NCI-H2171 (cell line): ENCODE measurements at regions not wholly inside any gene's neighbourhood (a gene's known extent, or its start where the extent isn't known, plus 50 kb on each side); places are given as distances from the start of the nearest gene placed in this dataset.

Experiments used
- DNase-seq: peaks from one replicate; lab custom pipeline; 2025; lab: John Stamatoyannopoulos, UW

DNA sequence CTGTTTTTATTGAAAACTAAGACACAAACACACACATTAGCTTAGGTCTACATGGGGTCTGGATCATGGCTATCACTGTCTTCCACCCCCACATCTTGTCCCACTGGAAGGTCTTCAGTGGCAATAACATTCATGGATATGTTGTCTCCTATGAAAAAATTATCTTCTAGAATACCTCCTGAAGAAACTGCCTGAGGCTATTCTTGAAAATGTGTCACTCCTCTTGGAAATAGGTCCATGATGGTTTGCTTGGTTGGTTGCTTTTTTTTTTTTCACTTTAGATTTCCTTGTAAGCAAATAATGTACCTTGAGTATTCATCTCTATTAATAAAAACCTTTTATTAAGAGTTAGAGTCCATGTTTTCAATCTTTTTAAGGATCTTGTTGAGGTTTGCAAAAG lies 195.3 kb upstream of the PDE5A start:
- no peak for DNase-seq

DNA sequence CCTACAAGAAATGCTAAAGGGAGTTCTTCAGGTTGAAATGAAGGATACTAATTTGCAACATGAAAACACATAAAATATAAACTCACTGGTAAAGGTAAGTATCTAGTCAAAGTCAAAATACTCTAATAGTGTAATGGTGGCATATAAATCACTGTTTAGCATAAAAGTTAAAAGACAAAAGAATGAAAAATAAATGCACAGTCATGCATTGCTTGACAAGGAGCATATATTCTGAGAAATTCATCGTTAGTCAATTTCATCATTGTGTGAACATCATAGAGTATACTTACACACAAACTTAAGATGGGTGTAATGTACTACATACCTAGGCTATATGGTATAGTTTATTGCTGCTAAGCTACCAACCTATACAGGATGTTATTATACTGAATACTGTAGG lies 194.4 kb upstream of the PDE5A start:
- DNase-seq: no peak

DNA sequence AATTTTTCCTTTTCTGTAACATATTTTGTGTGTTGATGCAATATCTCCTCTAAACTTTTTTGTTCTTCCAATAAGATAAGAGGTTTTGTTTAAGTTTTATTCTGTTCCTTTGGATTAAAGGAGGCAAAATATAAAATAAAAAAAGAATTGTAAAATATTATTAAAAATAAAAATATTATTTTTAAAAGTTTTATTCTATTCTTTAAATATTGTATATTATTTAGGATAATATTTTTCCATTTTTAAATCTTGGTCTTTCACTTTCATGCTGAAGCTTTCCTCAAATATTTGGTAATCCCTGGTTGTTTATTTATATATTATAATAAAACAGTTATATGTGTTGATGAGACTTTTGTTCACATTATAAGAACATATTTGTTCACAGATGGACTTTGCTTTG lies 187.9 kb upstream of the PDE5A start:
- no peak for DNase-seq

DNA sequence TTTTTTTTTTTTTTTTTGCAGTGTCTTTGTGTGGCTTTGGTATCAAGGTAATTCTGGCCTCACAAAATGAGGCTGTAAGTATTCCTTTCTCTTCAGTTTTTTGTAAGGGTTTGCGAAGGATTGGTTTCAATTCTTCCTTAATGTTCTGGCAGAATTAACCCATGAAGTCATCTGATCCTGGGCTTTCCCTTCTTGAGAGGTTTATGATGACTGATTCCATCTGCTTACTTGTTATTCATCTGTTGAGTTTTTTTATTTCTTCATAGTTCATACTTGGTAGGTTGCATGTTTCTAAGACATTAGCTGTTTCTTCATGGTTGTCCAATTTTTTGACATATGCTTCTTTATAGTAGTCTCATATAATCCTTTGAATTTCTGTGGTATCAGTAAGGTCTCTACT lies 181.4 kb upstream of the PDE5A start:
- peak; percentile 18 for DNase-seq

DNA sequence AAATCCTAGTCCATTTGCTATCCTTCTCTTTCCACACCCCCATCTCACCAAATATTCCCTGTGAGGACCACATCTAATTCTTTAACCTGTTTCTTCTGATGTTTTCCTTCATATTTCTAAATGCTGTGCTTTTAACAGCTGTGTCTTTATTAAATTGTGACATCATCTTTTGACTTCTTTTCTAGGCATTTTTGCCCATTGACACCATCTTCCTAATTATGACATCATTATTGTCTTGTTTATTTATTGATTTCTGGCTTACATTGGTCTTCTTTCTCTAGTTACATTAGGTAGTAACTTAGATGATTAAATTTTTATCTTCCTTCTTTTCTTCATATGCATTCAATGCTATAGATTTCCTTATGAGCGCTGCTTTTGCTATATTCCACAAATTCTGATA lies 175.8 kb upstream of the PDE5A start:
- no peak for DNase-seq

DNA sequence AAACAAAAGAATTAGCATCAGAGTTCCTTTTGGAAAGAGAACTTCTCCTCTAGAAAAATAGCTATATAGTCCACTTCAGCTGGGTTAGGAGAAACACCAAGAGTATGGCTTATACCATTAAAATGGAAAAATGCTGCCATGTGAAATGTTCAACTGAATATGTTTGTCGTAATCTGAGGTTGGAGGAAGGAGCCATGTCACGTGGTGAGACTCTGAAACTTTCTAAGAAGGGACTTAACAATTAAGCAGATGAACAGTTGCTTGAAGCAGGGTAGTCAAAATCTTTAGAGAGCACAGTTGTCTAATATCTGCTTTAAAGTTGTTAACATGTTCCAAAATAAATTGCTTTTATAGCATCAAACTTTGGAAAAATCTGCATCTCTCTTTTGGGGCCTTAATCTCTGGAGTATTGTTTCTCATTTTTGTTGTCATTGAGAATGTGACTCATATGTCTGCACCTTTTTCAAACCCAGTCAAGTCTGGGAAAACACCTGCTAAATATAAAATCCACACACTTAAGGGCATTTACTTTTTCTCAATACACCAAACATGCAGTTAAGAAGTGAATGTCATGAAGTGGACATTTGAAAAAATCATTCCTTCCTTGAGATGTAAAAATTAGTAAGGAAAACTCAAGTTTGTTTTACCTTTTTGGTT lies 168.8 kb upstream of the PDE5A start:
- DNase-seq: no peak

DNA sequence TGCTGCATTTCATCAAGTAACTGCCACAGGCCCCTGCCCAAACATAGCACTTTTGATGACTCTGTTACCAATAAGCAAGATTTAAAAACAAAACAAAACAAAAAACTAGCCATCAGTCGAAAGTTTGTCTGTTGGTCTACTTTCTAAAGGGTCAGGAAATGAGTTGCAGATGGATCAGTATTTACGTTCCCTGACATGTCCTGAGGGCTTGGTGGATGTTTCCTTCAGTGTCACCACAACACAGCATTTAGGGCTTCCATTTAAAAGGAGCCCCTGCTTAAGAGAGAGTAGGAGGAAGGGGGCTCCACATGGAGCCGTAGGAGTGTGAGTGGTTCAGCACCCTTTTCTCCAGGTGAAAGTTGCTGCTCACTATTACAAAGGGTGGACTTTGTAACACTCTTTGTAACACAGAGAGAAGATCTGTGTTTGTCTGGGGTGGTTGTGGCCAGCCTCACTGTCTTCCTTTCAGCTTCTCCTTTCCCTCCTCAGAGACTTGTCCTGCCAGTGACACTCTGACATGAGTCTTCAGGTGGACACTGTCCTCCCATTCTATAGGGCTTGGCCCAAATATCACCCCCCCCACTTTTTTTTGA lies 167.5 kb upstream of the PDE5A start:
- no peak for DNase-seq

DNA sequence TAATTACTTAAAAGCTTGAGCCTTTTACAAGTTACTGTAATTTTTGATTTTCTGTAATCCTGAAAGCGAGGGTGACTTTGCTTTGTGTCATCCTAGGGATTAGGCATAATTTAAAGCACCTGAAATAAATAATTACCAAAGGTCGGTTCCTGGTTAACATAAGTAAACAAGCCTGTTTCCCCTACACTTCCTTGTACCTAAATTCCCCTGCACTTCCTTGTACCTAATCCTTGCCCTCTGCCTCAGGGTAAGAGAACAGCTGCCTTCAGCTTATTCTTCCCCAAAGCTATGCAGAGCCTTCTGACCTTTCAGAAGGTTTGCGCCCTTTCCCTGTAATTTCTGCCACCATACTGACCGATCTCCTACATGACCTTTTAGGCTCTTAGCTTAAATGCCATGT lies 166.1 kb upstream of the PDE5A start:
- DNase-seq: no peak

DNA sequence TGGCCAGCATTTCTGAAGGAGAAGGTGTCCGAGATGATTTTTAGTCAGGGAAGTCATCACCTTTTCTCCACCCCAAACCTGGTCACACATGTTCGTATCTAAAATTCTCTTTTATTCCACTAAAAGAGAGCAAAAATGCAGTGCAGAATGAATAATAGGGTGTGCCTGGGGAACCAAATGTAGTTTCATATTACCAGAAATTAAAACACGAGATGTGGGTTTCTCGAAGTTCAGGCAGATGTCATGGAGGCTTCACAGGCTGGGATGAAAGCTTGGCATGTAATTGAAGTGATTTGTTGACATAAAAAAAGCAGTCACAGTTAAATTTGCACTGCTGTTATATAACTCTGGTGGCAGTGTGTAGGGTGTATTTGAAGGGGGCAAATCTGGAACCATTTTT lies 165.5 kb upstream of the PDE5A start:
- no peak for DNase-seq

DNA sequence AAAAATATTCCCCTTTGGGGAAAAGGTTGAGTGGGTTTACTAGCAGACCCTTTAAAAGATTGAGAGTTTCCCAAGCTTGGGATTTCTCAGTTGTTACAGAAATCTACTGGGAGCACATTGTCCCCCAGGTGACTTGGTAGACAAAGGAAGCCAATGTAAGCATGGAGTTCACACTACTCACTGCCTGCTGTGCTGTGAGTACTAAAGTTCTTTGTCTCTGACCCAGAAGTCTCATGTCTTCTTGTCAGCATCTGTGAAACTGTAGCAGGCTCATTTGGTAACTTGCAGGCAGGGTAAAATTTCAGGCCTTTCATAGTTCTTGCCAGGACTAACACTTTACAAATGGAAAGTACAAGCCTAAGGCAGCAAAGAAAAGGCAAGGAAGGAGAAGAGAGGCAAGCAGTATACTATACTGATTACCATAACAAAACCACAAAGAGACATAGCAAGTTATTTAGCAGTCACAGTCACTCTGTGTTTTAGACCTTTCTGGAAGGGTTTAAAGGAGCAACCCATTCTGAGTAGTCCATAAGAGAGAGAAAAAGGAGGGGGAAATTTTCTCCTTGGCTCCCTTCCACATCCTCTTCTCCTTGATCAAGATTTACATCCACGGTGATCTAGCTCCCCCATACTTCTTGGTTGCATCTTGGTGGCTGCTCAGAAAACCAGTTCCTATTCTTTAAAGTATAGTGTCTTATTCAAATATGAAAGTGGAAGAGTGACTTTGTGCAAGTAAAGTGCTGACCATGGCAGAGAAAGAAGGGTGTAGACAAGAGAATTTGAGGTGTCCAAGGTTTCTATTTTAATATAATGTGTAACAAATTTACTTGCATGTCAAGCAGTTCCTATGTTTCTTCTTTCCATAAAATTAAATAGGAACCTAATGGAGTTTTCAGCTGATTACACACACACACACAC lies 160.0 kb upstream of the PDE5A start:
- no peak for DNase-seq

DNA sequence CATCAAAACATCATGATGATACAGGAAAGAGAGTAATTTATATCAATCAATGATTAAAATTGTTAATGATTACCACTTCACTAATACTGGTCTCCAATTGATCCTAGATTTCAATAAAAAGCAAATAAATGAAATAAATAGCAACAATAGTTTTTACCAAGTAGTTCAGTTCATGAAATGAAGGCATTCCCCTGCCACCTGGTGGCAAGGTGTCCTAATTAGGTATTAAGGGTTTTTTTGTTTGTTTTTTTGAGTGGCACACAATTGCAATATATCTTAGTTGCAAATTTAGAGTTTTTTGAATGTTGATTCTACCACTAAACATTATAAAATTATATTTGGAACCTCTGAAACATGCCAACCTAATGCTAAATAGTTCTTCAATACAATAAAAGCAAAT lies 157.4 kb upstream of the PDE5A start:
- DNase-seq: no peak

DNA sequence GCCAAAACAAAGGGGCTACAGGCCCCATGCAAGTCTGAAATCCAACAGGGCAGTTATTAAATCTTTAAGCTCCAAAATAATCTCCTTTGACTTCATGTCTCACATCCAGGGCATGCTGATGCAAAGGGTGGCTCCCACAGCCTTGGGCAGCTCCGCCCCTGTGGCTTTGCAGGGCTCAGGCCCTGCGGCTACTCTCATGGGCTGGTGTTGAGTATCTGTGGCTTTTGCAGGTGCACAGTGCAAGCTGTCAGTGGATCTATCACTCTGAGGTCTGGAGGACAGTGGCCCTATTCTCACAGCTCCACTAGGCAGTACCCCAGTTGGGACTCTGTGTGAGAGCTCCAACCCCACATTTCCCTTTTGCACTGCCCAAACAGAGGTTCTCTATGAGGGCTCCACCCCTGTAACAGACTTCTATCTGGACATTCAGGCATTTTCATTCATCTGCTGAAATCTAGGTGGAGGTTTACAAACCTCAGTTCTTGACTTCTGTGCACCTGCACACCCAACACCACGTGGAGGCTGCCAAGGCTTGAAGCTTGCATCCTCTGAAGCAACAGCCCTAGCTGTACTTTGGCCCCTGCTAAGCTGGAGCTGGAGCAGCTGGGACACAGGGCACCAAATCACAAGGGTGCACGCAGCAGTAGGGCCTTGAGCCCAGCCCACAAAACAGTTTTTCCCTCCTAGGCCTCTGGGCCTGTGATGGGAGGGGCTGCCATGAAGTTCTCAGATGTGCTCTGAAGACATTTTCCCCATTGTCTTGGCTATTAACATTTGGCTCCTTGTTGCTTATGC lies 154.8 kb upstream of the PDE5A start:
- DNase-seq: no peak

DNA sequence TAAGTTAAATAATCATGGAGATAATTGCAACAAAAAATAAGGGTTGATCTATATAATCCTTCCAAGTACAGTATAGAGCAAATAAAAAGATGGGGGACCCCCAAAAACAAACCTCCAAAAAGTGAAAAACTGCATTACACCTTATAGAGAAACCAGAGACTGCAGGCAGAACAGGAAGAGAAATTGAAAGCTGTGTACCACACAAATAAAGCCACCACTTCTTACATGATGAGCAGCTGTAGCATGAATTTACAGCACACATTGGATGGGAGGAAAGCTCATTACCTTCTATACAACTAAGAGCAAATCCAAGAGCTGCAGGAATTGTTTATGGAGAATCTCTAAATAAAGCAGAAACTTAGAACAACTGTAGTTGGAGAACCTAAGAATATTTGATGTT lies 152.4 kb upstream of the PDE5A start:
- DNase-seq: no peak

DNA sequence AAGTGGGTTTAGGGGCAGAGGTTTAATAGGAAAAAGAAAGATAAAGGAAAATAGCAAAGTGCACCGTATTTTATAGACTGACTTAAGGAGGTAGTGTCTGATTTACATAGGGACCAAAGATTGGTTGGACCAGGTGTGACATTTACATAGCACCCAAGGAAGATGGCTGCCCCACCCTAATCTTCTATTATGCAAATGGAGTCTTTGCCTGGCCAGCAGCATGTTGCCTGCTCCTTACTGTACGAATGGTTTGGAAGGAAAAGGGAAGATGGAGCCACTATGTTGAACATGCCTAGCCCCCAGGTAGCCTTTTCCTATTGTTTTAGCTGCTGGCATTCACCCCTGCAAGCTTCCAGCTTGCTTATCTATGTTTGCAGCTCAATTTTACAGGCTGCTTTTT lies 146.2 kb upstream of the PDE5A start:
- no peak for DNase-seq

DNA sequence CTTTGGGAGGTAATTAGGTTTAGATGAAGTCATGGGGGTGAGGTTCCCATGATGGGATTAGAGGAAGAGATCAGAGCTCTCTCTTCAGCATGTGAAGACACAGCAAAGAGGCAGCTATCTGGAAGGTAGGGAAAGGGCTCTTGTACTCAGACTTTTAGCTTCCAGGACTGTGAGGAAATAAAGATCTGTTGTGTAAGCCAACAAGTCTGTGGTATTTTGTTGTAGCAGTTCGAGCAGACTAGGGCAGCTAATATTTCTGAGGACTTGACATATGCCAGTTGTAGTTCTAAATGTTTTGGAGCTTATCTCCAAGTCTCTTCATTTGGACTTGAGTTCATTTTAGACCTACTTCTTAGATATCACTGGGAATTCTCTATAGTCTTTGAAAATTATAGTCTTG lies 137.3 kb upstream of the PDE5A start:
- DNase-seq: no peak

DNA sequence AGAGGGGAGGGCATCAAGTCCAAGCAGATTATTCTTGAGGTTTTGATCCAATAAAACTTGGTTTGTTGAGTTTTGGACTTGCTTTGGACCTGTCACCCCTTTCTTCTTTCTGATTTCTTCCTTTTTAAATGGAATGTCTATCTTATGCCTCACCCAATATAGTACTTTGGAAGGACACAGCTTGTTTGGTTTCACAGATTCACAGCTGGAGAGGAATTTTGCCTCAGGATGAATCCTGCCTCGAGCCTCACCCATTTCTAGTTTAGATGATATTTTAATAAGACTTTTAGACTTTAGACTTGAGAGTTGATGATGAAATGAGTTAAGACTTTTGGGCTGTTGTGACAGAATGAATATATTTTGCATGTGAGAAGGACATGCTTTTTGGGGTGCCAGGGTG lies 136.9 kb upstream of the PDE5A start:
- DNase-seq: no peak

DNA sequence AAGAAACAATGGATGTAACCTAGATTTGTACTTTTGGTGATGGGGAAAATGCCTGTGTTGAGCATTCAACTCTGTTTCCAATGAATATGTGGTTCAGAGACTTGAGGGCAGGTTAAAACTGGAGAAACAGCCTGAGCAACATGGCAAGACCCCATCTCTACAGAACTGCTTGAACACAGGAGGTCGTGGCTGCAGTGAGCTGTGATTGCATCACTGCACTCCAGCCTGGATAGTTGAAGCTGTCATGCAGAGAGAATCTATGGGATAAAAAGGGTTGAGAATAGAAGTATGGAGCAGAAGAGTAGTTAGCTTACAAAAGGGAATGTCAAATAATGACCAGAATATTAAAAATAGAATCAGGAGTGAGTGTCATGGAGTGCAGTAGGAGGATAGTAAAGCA lies 134.8 kb upstream of the PDE5A start:
- no peak for DNase-seq

DNA sequence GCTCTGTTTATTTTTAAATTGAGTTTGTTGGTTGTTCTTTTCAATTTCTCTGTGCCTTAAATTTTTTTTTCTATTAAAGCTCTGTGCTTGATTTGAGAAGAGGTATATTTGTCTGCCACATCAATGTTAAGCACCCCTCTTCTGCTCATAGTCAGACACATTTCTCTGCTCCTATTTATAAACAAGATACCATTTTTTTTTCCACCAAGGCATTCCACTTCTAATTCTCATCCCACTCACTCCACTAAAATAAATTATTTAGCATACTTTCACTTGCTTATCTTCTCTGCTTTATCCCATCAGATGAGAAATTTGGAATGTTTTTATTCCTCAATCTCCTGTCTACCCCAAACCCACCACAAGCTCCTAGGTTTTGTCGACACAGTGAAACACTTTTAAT lies 127.0 kb upstream of the PDE5A start:
- DNase-seq: no peak

DNA sequence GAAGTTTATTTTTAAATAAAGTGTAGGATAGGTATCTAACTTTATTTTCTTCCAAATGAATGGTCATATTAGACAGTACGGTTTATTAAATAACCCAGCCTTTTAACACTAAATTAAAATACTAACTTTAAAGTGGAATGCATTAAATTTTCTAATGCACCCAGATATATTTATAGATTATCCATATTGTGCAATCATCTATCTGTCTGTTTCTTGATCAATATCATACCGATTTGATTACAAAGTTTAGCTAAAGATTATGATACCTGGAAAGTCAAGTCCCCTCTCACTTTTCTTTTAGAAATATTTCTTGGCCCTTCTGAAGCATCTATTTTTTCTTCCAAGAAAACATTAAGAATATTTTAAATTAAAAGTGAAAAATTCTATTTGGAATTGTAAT lies 124.3 kb upstream of the PDE5A start:
- DNase-seq: no peak

DNA sequence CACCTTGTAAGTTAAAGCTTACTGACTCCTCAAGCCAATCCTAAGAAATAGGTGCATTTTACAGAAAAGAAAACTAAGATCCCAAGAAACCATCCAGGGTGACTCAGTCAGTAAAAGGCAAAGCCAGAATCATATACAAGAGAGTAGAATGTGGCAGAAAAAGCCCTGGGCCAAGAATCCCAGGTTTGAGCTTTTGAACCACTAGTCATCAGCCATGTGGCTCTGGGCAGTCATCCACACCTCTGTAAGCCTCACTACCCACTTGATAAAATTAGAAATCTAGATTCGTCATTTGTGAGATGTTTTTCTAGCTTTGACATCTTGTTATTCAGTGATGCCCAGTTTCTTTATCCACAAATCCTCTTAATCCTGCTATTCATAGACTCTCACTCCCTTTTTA lies 122.2 kb upstream of the PDE5A start:
- DNase-seq: no peak

DNA sequence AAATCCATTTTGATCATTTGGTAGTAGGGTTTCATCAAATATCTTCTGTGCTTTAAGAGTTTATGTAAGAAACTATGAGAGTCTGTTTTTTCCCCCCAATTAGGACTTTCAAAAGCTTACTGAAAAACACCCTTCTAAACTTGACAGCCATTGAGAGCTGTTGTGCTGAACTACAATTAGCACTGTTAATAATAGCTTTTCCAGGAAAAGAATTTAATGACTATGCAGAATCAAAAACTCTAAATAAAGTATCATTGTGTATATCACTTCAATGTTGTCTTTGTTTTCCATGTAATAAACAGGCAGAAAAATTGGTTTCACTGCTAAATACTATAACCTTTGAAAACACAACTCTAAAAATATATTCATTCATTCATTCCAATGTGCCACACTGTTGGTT lies 121.4 kb upstream of the PDE5A start:
- DNase-seq: no peak

DNA sequence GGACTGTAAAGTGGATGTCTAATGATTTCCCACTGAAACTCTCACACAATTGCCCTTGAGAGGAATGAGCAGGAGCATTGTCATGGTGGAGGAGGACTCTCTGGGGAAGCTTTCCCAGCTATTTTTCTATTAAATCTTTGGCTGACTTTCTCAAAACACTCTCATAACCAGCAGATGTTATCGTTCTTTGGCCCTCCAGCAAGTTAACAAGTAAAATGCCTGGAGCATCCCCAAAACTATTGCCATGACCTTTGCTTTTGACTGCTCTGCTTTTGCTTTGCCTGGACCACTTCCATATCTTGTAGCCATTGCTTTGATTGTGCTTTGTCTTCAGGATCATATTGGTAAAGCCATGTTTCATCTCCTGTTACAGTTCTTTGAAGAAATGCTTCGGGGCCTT lies 120.2 kb upstream of the PDE5A start:
- DNase-seq: no peak

DNA sequence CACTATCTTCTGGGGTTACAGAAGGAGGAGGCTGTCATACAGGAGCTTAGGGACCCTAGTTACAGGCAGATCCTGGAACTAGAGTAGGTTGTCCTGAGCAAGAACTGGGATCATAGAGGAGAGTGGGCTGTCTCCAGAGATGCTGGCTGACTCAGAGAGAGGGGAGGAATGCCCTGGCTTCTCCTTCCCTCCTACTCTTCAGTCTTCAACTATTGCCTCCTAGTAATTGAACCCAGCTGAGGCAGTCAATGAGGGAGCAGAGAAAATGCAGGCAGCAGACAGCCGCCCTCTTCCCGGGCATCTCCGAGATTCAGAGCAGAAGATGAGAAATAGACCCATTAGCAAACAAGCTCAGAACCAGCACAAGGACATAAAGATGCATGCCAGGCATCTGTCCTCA lies 118.3 kb upstream of the PDE5A start:
- DNase-seq: no peak
